ENCODE measurements at regions not wholly inside any gene's neighbourhood (a gene's known extent, or its start where the extent isn't known, plus 50 kb on each side); places are given as distances from the start of the nearest gene placed in this dataset.
"Not testable (repeated sequence)": the region's sequence is repeated elsewhere in the genome, so short reads cannot be mapped to it uniquely, and the experiment has no call there.

GRCh38 chr1:194431121-194431520, 1244.7 kb upstream of the B3GALT2 start:
- Histone ChIP-seq H3K4me3 (ENCODE audit: insufficient read depth, low read depth, low read length, poor library complexity, severe bottlenecking) (no peak overlapping the region), H3K36me3 (ENCODE audit: control insufficient read depth, insufficient read depth, low read length) (no peaks in the 10 kb centered on the region), H3K27ac (ENCODE audit: insufficient read depth, low read length, poor library complexity, severe bottlenecking) (no peak overlapping the region), H3K9me3 (ENCODE audit: control insufficient read depth, low read length) (no peaks in the 10 kb centered on the region), H3K4me1 (ENCODE audit: control insufficient read depth, insufficient read depth, low read length, poor library complexity, severe bottlenecking) (no peaks in the 10 kb centered on the region), H3K27me3 (replicated peaks; ENCODE audit: control insufficient read depth, insufficient read depth, low read length, poor library complexity, severe bottlenecking) (no peaks in the 10 kb centered on the region)
- DNase-seq = no peak

- no peak for DNase-seq
- H3K27me3 ChIP-seq (replicated peaks; ENCODE audit: control insufficient read depth, insufficient read depth, low read length, poor library complexity, severe bottlenecking) = no peaks in the 10 kb centered on the region
- H3K36me3 ChIP-seq (ENCODE audit: control insufficient read depth, insufficient read depth, low read length) = no peaks in the 10 kb centered on the region
- no peak overlapping the region for H3K27ac ChIP-seq (ENCODE audit: insufficient read depth, low read length, poor library complexity, severe bottlenecking)
- H3K4me1 ChIP-seq (ENCODE audit: control insufficient read depth, insufficient read depth, low read length, poor library complexity, severe bottlenecking) = no peaks in the 10 kb centered on the region
- no peak overlapping the region for H3K4me3 ChIP-seq (ENCODE audit: insufficient read depth, low read depth, low read length, poor library complexity, severe bottlenecking)
- H3K9me3 ChIP-seq (ENCODE audit: control insufficient read depth, low read length) = no peaks in the 10 kb centered on the region
Measured at GRCh38 chr1:194420706-194421105, 1234.3 kb upstream of the B3GALT2 start.

- H3K27me3 ChIP-seq (replicated peaks; ENCODE audit: control insufficient read depth, insufficient read depth, low read length, poor library complexity, severe bottlenecking) = no peaks in the 10 kb centered on the region
- H3K27ac ChIP-seq (ENCODE audit: insufficient read depth, low read length, poor library complexity, severe bottlenecking) = no peak overlapping the region
- no peaks in the 10 kb centered on the region for H3K4me1 ChIP-seq (ENCODE audit: control insufficient read depth, insufficient read depth, low read length, poor library complexity, severe bottlenecking)
- no peaks in the 10 kb centered on the region for H3K9me3 ChIP-seq (ENCODE audit: control insufficient read depth, low read length)
- no peak overlapping the region for H3K4me3 ChIP-seq (ENCODE audit: insufficient read depth, low read depth, low read length, poor library complexity, severe bottlenecking)
- DNase-seq = no peak
- H3K36me3 ChIP-seq (ENCODE audit: control insufficient read depth, insufficient read depth, low read length) = no peaks in the 10 kb centered on the region
Measured at GRCh38 chr1:194419721-194420120, 1233.3 kb upstream of the B3GALT2 start.

- DNase-seq = no peak
Measured at GRCh38 chr1:194410756-194411155, 1224.3 kb upstream of the B3GALT2 start.

GRCh38 chr1:194407238-194407637, 1220.8 kb upstream of the B3GALT2 start:
- DNase-seq; H3K27ac ChIP-seq (ENCODE audit: insufficient read depth, low read length, poor library complexity, severe bottlenecking); H3K4me3 ChIP-seq (ENCODE audit: insufficient read depth, low read depth, low read length, poor library complexity, severe bottlenecking); H3K36me3 ChIP-seq (ENCODE audit: control insufficient read depth, insufficient read depth, low read length); H3K9me3 ChIP-seq (ENCODE audit: control insufficient read depth, low read length); H3K27me3 ChIP-seq (replicated peaks; ENCODE audit: control insufficient read depth, insufficient read depth, low read length, poor library complexity, severe bottlenecking); H3K4me1 ChIP-seq (ENCODE audit: control insufficient read depth, insufficient read depth, low read length, poor library complexity, severe bottlenecking): not testable (repeated sequence)

More at GRCh38 chr1:194410756-194411155, 1224.3 kb upstream of the B3GALT2 start:
- no peaks in the 10 kb centered on the region for H3K27me3 ChIP-seq (replicated peaks; ENCODE audit: control insufficient read depth, insufficient read depth, low read length, poor library complexity, severe bottlenecking)
- no peaks in the 10 kb centered on the region for H3K36me3 ChIP-seq (ENCODE audit: control insufficient read depth, insufficient read depth, low read length)
- H3K4me3 ChIP-seq (ENCODE audit: insufficient read depth, low read depth, low read length, poor library complexity, severe bottlenecking) = no peak overlapping the region
- H3K9me3 ChIP-seq (ENCODE audit: control insufficient read depth, low read length) = no peaks in the 10 kb centered on the region
- H3K4me1 ChIP-seq (ENCODE audit: control insufficient read depth, insufficient read depth, low read length, poor library complexity, severe bottlenecking) = no peaks in the 10 kb centered on the region
- no peak overlapping the region for H3K27ac ChIP-seq (ENCODE audit: insufficient read depth, low read length, poor library complexity, severe bottlenecking)

- H3K27ac ChIP-seq (ENCODE audit: insufficient read depth, low read length, poor library complexity, severe bottlenecking) = no peak overlapping the region
- no peak for DNase-seq
Measured at GRCh38 chr1:194394676-194395075, 1208.3 kb upstream of the B3GALT2 start.

GRCh38 chr1:194387531-194387930, 1201.1 kb upstream of the B3GALT2 start:
- Histone ChIP-seq H3K27ac (ENCODE audit: insufficient read depth, low read length, poor library complexity, severe bottlenecking) (no peak overlapping the region), H3K36me3 (ENCODE audit: control insufficient read depth, insufficient read depth, low read length) (no peaks in the 10 kb centered on the region), H3K4me3 (ENCODE audit: insufficient read depth, low read depth, low read length, poor library complexity, severe bottlenecking) (no peak overlapping the region), H3K27me3 (replicated peaks; ENCODE audit: control insufficient read depth, insufficient read depth, low read length, poor library complexity, severe bottlenecking) (no peaks in the 10 kb centered on the region), H3K4me1 (ENCODE audit: control insufficient read depth, insufficient read depth, low read length, poor library complexity, severe bottlenecking) (no peaks in the 10 kb centered on the region), H3K9me3 (ENCODE audit: control insufficient read depth, low read length) (no peaks in the 10 kb centered on the region)
- DNase-seq = no peak

More at GRCh38 chr1:194394676-194395075, 1208.3 kb upstream of the B3GALT2 start:
- Histone ChIP-seq H3K4me3 (ENCODE audit: insufficient read depth, low read depth, low read length, poor library complexity, severe bottlenecking) (no peak overlapping the region), H3K27me3 (replicated peaks; ENCODE audit: control insufficient read depth, insufficient read depth, low read length, poor library complexity, severe bottlenecking) (no peaks in the 10 kb centered on the region), H3K36me3 (ENCODE audit: control insufficient read depth, insufficient read depth, low read length) (no peaks in the 10 kb centered on the region), H3K4me1 (ENCODE audit: control insufficient read depth, insufficient read depth, low read length, poor library complexity, severe bottlenecking) (no peaks in the 10 kb centered on the region), H3K9me3 (ENCODE audit: control insufficient read depth, low read length) (no peaks in the 10 kb centered on the region)

GRCh38 chr1:194378517-194378916, 1192.1 kb upstream of the B3GALT2 start:
- no peak overlapping the region for H3K27ac ChIP-seq (ENCODE audit: insufficient read depth, low read length, poor library complexity, severe bottlenecking)
- no peaks in the 10 kb centered on the region for H3K27me3 ChIP-seq (replicated peaks; ENCODE audit: control insufficient read depth, insufficient read depth, low read length, poor library complexity, severe bottlenecking)
- H3K9me3 ChIP-seq (ENCODE audit: control insufficient read depth, low read length) = no peaks in the 10 kb centered on the region
- DNase-seq = no peak
- H3K36me3 ChIP-seq (ENCODE audit: control insufficient read depth, insufficient read depth, low read length) = no peaks in the 10 kb centered on the region
- no peaks in the 10 kb centered on the region for H3K4me1 ChIP-seq (ENCODE audit: control insufficient read depth, insufficient read depth, low read length, poor library complexity, severe bottlenecking)
- H3K4me3 ChIP-seq (ENCODE audit: insufficient read depth, low read depth, low read length, poor library complexity, severe bottlenecking) = no peak overlapping the region

- DNase-seq = no peak
- H3K9me3 ChIP-seq (ENCODE audit: control insufficient read depth, low read length) = no peaks in the 10 kb centered on the region
- no peak overlapping the region for H3K27ac ChIP-seq (ENCODE audit: insufficient read depth, low read length, poor library complexity, severe bottlenecking)
- H3K27me3 ChIP-seq (replicated peaks; ENCODE audit: control insufficient read depth, insufficient read depth, low read length, poor library complexity, severe bottlenecking) = no peaks in the 10 kb centered on the region
- H3K4me1 ChIP-seq (ENCODE audit: control insufficient read depth, insufficient read depth, low read length, poor library complexity, severe bottlenecking) = no peaks in the 10 kb centered on the region
- no peak overlapping the region for H3K4me3 ChIP-seq (ENCODE audit: insufficient read depth, low read depth, low read length, poor library complexity, severe bottlenecking)
- H3K36me3 ChIP-seq (ENCODE audit: control insufficient read depth, insufficient read depth, low read length) = no peaks in the 10 kb centered on the region
Measured at GRCh38 chr1:194374649-194375048, 1188.2 kb upstream of the B3GALT2 start.

GRCh38 chr1:194372266-194372665, 1185.9 kb upstream of the B3GALT2 start:
- no peak overlapping the region for H3K4me3 ChIP-seq (ENCODE audit: insufficient read depth, low read depth, low read length, poor library complexity, severe bottlenecking)
- no peak overlapping the region for H3K27ac ChIP-seq (ENCODE audit: insufficient read depth, low read length, poor library complexity, severe bottlenecking)
- no peaks in the 10 kb centered on the region for H3K36me3 ChIP-seq (ENCODE audit: control insufficient read depth, insufficient read depth, low read length)
- DNase-seq = no peak
- H3K4me1 ChIP-seq (ENCODE audit: control insufficient read depth, insufficient read depth, low read length, poor library complexity, severe bottlenecking) = no peaks in the 10 kb centered on the region
- no peaks in the 10 kb centered on the region for H3K27me3 ChIP-seq (replicated peaks; ENCODE audit: control insufficient read depth, insufficient read depth, low read length, poor library complexity, severe bottlenecking)
- H3K9me3 ChIP-seq (ENCODE audit: control insufficient read depth, low read length) = no peaks in the 10 kb centered on the region

GRCh38 chr1:194369622-194370021, 1183.2 kb upstream of the B3GALT2 start:
- Histone ChIP-seq H3K4me3 (ENCODE audit: insufficient read depth, low read depth, low read length, poor library complexity, severe bottlenecking) (no peak overlapping the region), H3K36me3 (ENCODE audit: control insufficient read depth, insufficient read depth, low read length) (no peaks in the 10 kb centered on the region), H3K27me3 (replicated peaks; ENCODE audit: control insufficient read depth, insufficient read depth, low read length, poor library complexity, severe bottlenecking) (no peaks in the 10 kb centered on the region), H3K9me3 (ENCODE audit: control insufficient read depth, low read length) (no peaks in the 10 kb centered on the region), H3K4me1 (ENCODE audit: control insufficient read depth, insufficient read depth, low read length, poor library complexity, severe bottlenecking) (no peaks in the 10 kb centered on the region), H3K27ac (ENCODE audit: insufficient read depth, low read length, poor library complexity, severe bottlenecking) (no peak overlapping the region)
- DNase-seq = no peak
